GM23338 (cell line): ENCODE measurements at regions not wholly inside any gene's neighbourhood (a gene's known extent, or its start where the extent isn't known, plus 50 kb on each side); places are given as distances from the start of the nearest gene placed in this dataset.

Experiments used
- ATAC-seq: fragments of 200-7000 bp; cut with Tn5 transposase; 3 replicates; pipeline ENCODE4 v1.9.1; 2020
- DNase-seq: peaks from one replicate; pipeline ENCODE4 v3.0.0-alpha.2; 2015; ENCODE audit warnings: low spot score
- H2AFZ ChIP-seq: fragments of 200-600 bp; sonication (generic); 2 replicates; pipeline ENCODE4 v1.8.0; 2016; ENCODE audit warnings: antibody characterized with exemption, mild to moderate bottlenecking, moderate library complexity
- H3F3A ChIP-seq: fragments of 200-600 bp; sonication (generic); replicated peaks from 2 replicates; pipeline ENCODE4 v1.8.0; 2017; ENCODE audit warnings: antibody characterized with exemption, mixed run types, low read depth
- H3K27ac ChIP-seq: fragments of 200-600 bp; sonication (generic); 2 replicates; pipeline ENCODE4 v1.6.1; 2016; ENCODE audit warnings: low read depth
- H3K27me3 ChIP-seq: fragments of 200-600 bp; sonication (generic); 2 replicates; pipeline ENCODE4 v1.8.0; 2016; ENCODE audit warnings: mild to moderate bottlenecking, mixed run types, moderate library complexity; ENCODE audit not compliant: insufficient read depth
- H3K36me3 ChIP-seq: fragments of 200-600 bp; sonication (generic); 2 replicates; pipeline ENCODE4 v1.8.0; 2016; ENCODE audit warnings: mild to moderate bottlenecking; ENCODE audit not compliant: insufficient read depth
- H3K4me1 ChIP-seq: fragments of 200-600 bp; sonication (generic); 2 replicates; pipeline ENCODE4 v1.8.0; 2016; ENCODE audit warnings: mild to moderate bottlenecking, moderate library complexity; ENCODE audit not compliant: insufficient read depth
- H3K4me2 ChIP-seq: fragments of 200-600 bp; sonication (generic); 2 replicates; pipeline ENCODE4 v1.7.1; 2017; ENCODE audit warnings: mixed run types
- H3K4me3 ChIP-seq: fragments of 200-600 bp; sonication (generic); 2 replicates; pipeline ENCODE4 v1.6.1; 2016; ENCODE audit warnings: mixed run types
- H3K79me2 ChIP-seq: fragments of 200-600 bp; sonication (generic); replicated peaks from 2 replicates; pipeline ENCODE4 v1.8.0; 2017; ENCODE audit warnings: mild to moderate bottlenecking; ENCODE audit not compliant: insufficient read depth
- H3K9me2 ChIP-seq: fragments of 200-600 bp; sonication (generic); 2 replicates; pipeline ENCODE4 v1.8.0; 2017; ENCODE audit not compliant: insufficient read depth
- H4K20me1 ChIP-seq: fragments of 200-600 bp; sonication (generic); replicated peaks from 2 replicates; pipeline ENCODE4 v1.8.0; 2017; ENCODE audit warnings: mild to moderate bottlenecking; ENCODE audit not compliant: insufficient read depth
- H3K27ac Mint-ChIP-seq: 2 replicates; pipeline ENCODE4 v1.8.0; 2020; ENCODE audit warnings: inconsistent platforms, mild to moderate bottlenecking, moderate library complexity, mixed read lengths
- H3K27me3 Mint-ChIP-seq: 3 replicates; pipeline ENCODE4 v1.8.0; 2022; ENCODE audit warnings: low read depth, mild to moderate bottlenecking, moderate library complexity, mixed read lengths, inconsistent platforms; ENCODE audit not compliant: insufficient read depth, poor library complexity
- H3K36me3 Mint-ChIP-seq: 3 replicates; pipeline ENCODE4 v1.8.0; 2021; ENCODE audit warnings: low read depth, mild to moderate bottlenecking, inconsistent platforms, moderate library complexity, mixed read lengths
- H3K4me1 Mint-ChIP-seq: 3 replicates; pipeline ENCODE4 v1.8.0; 2020; ENCODE audit warnings: mild to moderate bottlenecking, inconsistent platforms, mixed read lengths
- H3K4me3 Mint-ChIP-seq: 3 replicates; pipeline ENCODE4 v1.8.0; 2021; ENCODE audit warnings: moderate library complexity, mild to moderate bottlenecking, inconsistent platforms, mixed read lengths
- H3K9me3 Mint-ChIP-seq: 3 replicates; pipeline ENCODE4 v1.8.0; 2020; ENCODE audit warnings: moderate library complexity, mild to moderate bottlenecking, inconsistent platforms, mixed read lengths
- CREB1 ChIP-seq: fragments of 250-450 bp; sonication (Bioruptor Pico); IDR thresholded peaks from 2 replicates; pipeline ENCODE4 v1.5.0; 2020; ENCODE audit warnings: low read depth, mild to moderate bottlenecking, moderate library complexity
- ETS1 ChIP-seq: IDR thresholded peaks from 2 replicates; pipeline ENCODE4 v1.6.1; 2016; ENCODE audit warnings: antibody characterized with exemption
- EZH2 ChIP-seq: fragments of 200-600 bp; sonication (generic); IDR thresholded peaks from one replicate; pipeline ENCODE4 v1.8.0; 2017; ENCODE audit warnings: antibody characterized with exemption, mild to moderate bottlenecking, low read depth; ENCODE audit not compliant: unreplicated experiment
- JUNB ChIP-seq: IDR thresholded peaks from one replicate; pipeline ENCODE4 v1.6.1; 2016; ENCODE audit warnings: antibody characterized with exemption; ENCODE audit not compliant: unreplicated experiment
- NANOG ChIP-seq: IDR thresholded peaks from 2 replicates; pipeline ENCODE4 v1.6.1; 2016; ENCODE audit warnings: antibody characterized with exemption, borderline replicate concordance
- REST ChIP-seq: IDR thresholded peaks from one replicate; pipeline ENCODE4 v1.6.1; 2018; ENCODE audit warnings: antibody characterized with exemption; ENCODE audit not compliant: unreplicated experiment
- STAT1 ChIP-seq: IDR thresholded peaks from one replicate; pipeline ENCODE4 v1.6.1; 2016; ENCODE audit warnings: antibody characterized with exemption; ENCODE audit not compliant: unreplicated experiment
- ZNF114 ChIP-seq: fragments of 250-450 bp; sonication (Bioruptor Pico); IDR thresholded peaks from 2 replicates; pipeline ENCODE4 v1.5.0; 2020; ENCODE audit warnings: mild to moderate bottlenecking, moderate library complexity
- ZNF331 ChIP-seq: fragments of 250-450 bp; sonication (Bioruptor Pico); IDR thresholded peaks from 2 replicates; pipeline ENCODE4 v1.5.0; 2020; ENCODE audit warnings: low read depth, mild to moderate bottlenecking, moderate library complexity

- no peak overlapping the region for H3K4me3 ChIP-seq
- no peaks in the 10 kb centered on the region for H3K9me3 Mint-ChIP-seq
- no peak overlapping the region for H3K27ac Mint-ChIP-seq
- H3K4me3 Mint-ChIP-seq, result no peak overlapping the region
- H3K27me3 ChIP-seq, result no peaks in the 10 kb centered on the region
- DNase-seq, result no peak
- H3F3A ChIP-seq, result no peaks in the 10 kb centered on the region
- no peak for ATAC-seq
- TF ChIP-seq ZNF331 (no peak), JUNB (no peak), STAT1 (no peak), EZH2 (no peak), NANOG (no peak), REST (no peak)
- no peaks in the 10 kb centered on the region for H3K9me2 ChIP-seq
- no peaks in the 10 kb centered on the region for H4K20me1 ChIP-seq
- no peaks in the 10 kb centered on the region for H3K36me3 ChIP-seq
- H3K4me2 ChIP-seq, result no peak overlapping the region
- no peaks in the 10 kb centered on the region for H3K4me1 Mint-ChIP-seq
- H3K79me2 ChIP-seq, result no peaks in the 10 kb centered on the region
- H2AFZ ChIP-seq, result no peak overlapping the region
- H3K36me3 Mint-ChIP-seq, result no peaks in the 10 kb centered on the region
- no peaks in the 10 kb centered on the region for H3K4me1 ChIP-seq
- no peaks in the 10 kb centered on the region for H3K27me3 Mint-ChIP-seq
- H3K27ac ChIP-seq, result no peak overlapping the region
Measured at GRCh38 chr2:193561054-193561453, 1366.3 kb upstream of the TMEFF2 start.

GRCh38 chr2:193556766-193557470, 1362.2 kb upstream of the TMEFF2 start:
- no peaks in the 10 kb centered on the region for H3K27me3 Mint-ChIP-seq
- no peak overlapping the region for H3K27ac Mint-ChIP-seq
- ATAC-seq (no peak), DNase-seq (no peak)
- Histone ChIP-seq H3K27ac (no peak overlapping the region), H3K9me2 (no peaks in the 10 kb centered on the region), H4K20me1 (no peaks in the 10 kb centered on the region), H3K79me2 (no peaks in the 10 kb centered on the region), H3K4me3 (no peak overlapping the region), H2AFZ (no peak overlapping the region), H3K27me3 (no peaks in the 10 kb centered on the region), H3F3A (no peaks in the 10 kb centered on the region), H3K4me1 (no peaks in the 10 kb centered on the region), H3K4me2 (no peak overlapping the region), H3K36me3 (no peaks in the 10 kb centered on the region)
- no peak overlapping the region for H3K4me3 Mint-ChIP-seq
- H3K4me1 Mint-ChIP-seq, result no peaks in the 10 kb centered on the region
- H3K9me3 Mint-ChIP-seq, result no peaks in the 10 kb centered on the region
- H3K36me3 Mint-ChIP-seq, result no peaks in the 10 kb centered on the region
- TF ChIP-seq ZNF114 (no peak), ETS1 (no peak), NANOG (no peak), EZH2 (no peak), REST (no peak), CREB1 (CRISPR knock-in tag) (no peak)
